ENCODE measurements at regions not wholly inside any gene's neighbourhood (a gene's known extent, or its start where the extent isn't known, plus 50 kb on each side); places are given as distances from the start of the nearest gene placed in this dataset.

- Mint-ChIP-seq H3K27ac (ENCODE audit: unreplicated experiment) (no peak overlapping the region), H3K36me3 (ENCODE audit: insufficient read depth, unreplicated experiment) (no peaks in the 10 kb centered on the region), H3K27me3 (ENCODE audit: insufficient read depth, unreplicated experiment) (peaks cover 9% of the 10 kb centered on the region), H3K9me3 (ENCODE audit: unreplicated experiment) (no peaks in the 10 kb centered on the region), H3K4me3 (ENCODE audit: unreplicated experiment) (no peak overlapping the region), H3K4me1 (ENCODE audit: low read depth, unreplicated experiment) (no peaks in the 10 kb centered on the region)
- H3K4me3 ChIP-seq (ENCODE audit: low read depth, low read length), result no peak overlapping the region
- no peak for TF ChIP-seq CTCF (IDR thresholded peaks at IDR 0.05; ENCODE audit: insufficient read depth in 1 of 2, low read depth in 1 of 2, low read length in 1 of 2, severe bottlenecking in 1 of 2, unreplicated experiment in 1 of 2)
- H3K27me3 ChIP-seq (replicated peaks; ENCODE audit: control insufficient read depth, insufficient read depth, low read length), result no peaks in the 10 kb centered on the region
- DNase-seq, result no peak
- ChIA-PET POLR2A (no interaction called here), CTCF (no interaction called here)
- intact Hi-C loops (cut with micrococcal nuclease; ENCODE audit: unreplicated experiment), result no loop called here
- H3K9me3 ChIP-seq, result no peaks in the 10 kb centered on the region
- H3K36me3 ChIP-seq (ENCODE audit: control insufficient read depth, insufficient read depth, low read length), result no peaks in the 10 kb centered on the region
- BruUV-seq (replicated peaks), result no TSS peak
- no peaks in the 10 kb centered on the region for H3K4me1 ChIP-seq
These were observed 324.8 kb downstream of the SFMBT2 start for GRCh38 chr10:7085913-7086589.

GRCh38 chr10:7085147-7085912 lies 325.5 kb downstream of the SFMBT2 start:
- Histone ChIP-seq H3K4me1 (no peaks in the 10 kb centered on the region), H3K9me3 (no peaks in the 10 kb centered on the region), H3K4me3 (ENCODE audit: low read depth, low read length) (no peak overlapping the region), H3K36me3 (ENCODE audit: control insufficient read depth, insufficient read depth, low read length) (no peaks in the 10 kb centered on the region), H3K27me3 (replicated peaks; ENCODE audit: control insufficient read depth, insufficient read depth, low read length) (no peaks in the 10 kb centered on the region)
- no peak overlapping the region for H3K4me3 Mint-ChIP-seq (ENCODE audit: unreplicated experiment)
- ChIA-PET POLR2A (no interaction called here), CTCF (interaction anchor here (0.6 kb wide), 1 partner anchor 203 kb away, joined by 3 read pairs; no protein-coding TSS in a partner anchor)
- no peak for DNase-seq
- intact Hi-C loops (cut with micrococcal nuclease; ENCODE audit: unreplicated experiment), result no loop called here
- H3K4me1 Mint-ChIP-seq (ENCODE audit: low read depth, unreplicated experiment), result no peaks in the 10 kb centered on the region
- BruUV-seq (replicated peaks), result no TSS peak
- H3K9me3 Mint-ChIP-seq (ENCODE audit: unreplicated experiment), result no peaks in the 10 kb centered on the region
- no peak overlapping the region for H3K27ac Mint-ChIP-seq (ENCODE audit: unreplicated experiment)
- H3K27me3 Mint-ChIP-seq (ENCODE audit: insufficient read depth, unreplicated experiment), result peaks cover 9% of the 10 kb centered on the region
- H3K36me3 Mint-ChIP-seq (ENCODE audit: insufficient read depth, unreplicated experiment), result no peaks in the 10 kb centered on the region
- TF ChIP-seq CTCF (IDR thresholded peaks at IDR 0.05; ENCODE audit: insufficient read depth in 1 of 2, low read depth in 1 of 2, low read length in 1 of 2, severe bottlenecking in 1 of 2, unreplicated experiment in 1 of 2), result no peak

GRCh38 chr10:7084280-7085005 lies 326.4 kb downstream of the SFMBT2 start:
- Mint-ChIP-seq H3K4me3 (ENCODE audit: unreplicated experiment) (no peak overlapping the region), H3K4me1 (ENCODE audit: low read depth, unreplicated experiment) (no peaks in the 10 kb centered on the region), H3K27me3 (ENCODE audit: insufficient read depth, unreplicated experiment) (peaks cover 9% of the 10 kb centered on the region), H3K9me3 (ENCODE audit: unreplicated experiment) (no peaks in the 10 kb centered on the region), H3K36me3 (ENCODE audit: insufficient read depth, unreplicated experiment) (no peaks in the 10 kb centered on the region), H3K27ac (ENCODE audit: unreplicated experiment) (no peak overlapping the region)
- ChIA-PET POLR2A (no interaction called here), CTCF (no interaction called here)
- DNase-seq, result no peak
- Histone ChIP-seq H3K4me3 (ENCODE audit: low read depth, low read length) (no peak overlapping the region), H3K9me3 (no peaks in the 10 kb centered on the region), H3K36me3 (ENCODE audit: control insufficient read depth, insufficient read depth, low read length) (no peaks in the 10 kb centered on the region), H3K4me1 (no peaks in the 10 kb centered on the region), H3K27me3 (replicated peaks; ENCODE audit: control insufficient read depth, insufficient read depth, low read length) (no peaks in the 10 kb centered on the region)
- intact Hi-C loops (cut with micrococcal nuclease; ENCODE audit: unreplicated experiment), result no loop called here
- BruUV-seq (replicated peaks), result no TSS peak
- TF ChIP-seq CTCF (IDR thresholded peaks at IDR 0.05; ENCODE audit: insufficient read depth in 1 of 2, low read depth in 1 of 2, low read length in 1 of 2, severe bottlenecking in 1 of 2, unreplicated experiment in 1 of 2), result no peak
